AG04449 (cell line): ENCODE measurements at regions not wholly inside any gene's neighbourhood (a gene's known extent, or its start where the extent isn't known, plus 50 kb on each side); places are given as distances from the start of the nearest gene placed in this dataset.

Source experiments
- CTCF ChIA-PET: fragments of 350-600 bp; formaldehyde crosslinking; extraction: SDS; loops from one replicate; lab custom pipeline; 2021; ENCODE audit warnings: antibody characterized with exemption; lab: Yijun Ruan, JAX
- POLR2A ChIA-PET: fragments of 400-600, 350-600 bp; formaldehyde crosslinking; extraction: SDS; loops from one replicate; lab custom pipeline; 2020; ENCODE audit warnings: antibody characterized with exemption, inconsistent platforms; lab: Yijun Ruan, JAX
- DNase-seq: peaks from one replicate; pipeline ENCODE4 v3.0.0-alpha.2; 2010; ENCODE audit warnings: low read depth, low spot score
- H3K4me3 ChIP-seq: 2 replicates; pipeline ENCODE4 v1.5.1; 2011; ENCODE audit warnings: low read depth, mild to moderate bottlenecking, control low read depth, low read length
- TF ChIP-seq, protein P1 (sequence below): IDR thresholded peaks from one replicate; pipeline ENCODE4 v1.5.1; 2011; ENCODE audit warnings: mild to moderate bottlenecking, moderate library complexity, low read length, control low read depth, inconsistent platforms; ENCODE audit not compliant: insufficient read depth; ENCODE audit errors: missing control alignments

DNA sequence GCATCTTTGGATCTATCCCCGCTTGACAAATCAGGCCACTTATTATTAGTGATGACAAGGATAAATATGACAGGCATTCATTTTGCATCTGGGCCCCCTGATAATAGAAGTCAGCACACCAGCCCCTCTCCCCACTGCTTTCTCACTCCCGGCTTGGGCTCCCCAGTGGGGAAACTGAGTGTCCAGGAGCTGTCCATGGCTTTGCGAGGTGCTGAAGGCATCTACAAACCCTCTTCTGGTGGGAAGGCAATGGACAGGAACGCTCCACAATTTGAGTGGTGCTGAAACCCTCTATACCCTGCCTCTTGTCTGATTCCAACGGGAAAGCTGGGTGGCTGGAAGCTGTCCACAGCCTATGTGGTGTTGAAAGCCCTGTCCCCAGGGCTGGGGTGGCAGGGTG lies 61.7 kb upstream of the PCBD1 start:
- POLR2A ChIA-PET: no interaction called here
- no peak overlapping the region for H3K4me3 ChIP-seq
- TF ChIP-seq, protein P1, sequence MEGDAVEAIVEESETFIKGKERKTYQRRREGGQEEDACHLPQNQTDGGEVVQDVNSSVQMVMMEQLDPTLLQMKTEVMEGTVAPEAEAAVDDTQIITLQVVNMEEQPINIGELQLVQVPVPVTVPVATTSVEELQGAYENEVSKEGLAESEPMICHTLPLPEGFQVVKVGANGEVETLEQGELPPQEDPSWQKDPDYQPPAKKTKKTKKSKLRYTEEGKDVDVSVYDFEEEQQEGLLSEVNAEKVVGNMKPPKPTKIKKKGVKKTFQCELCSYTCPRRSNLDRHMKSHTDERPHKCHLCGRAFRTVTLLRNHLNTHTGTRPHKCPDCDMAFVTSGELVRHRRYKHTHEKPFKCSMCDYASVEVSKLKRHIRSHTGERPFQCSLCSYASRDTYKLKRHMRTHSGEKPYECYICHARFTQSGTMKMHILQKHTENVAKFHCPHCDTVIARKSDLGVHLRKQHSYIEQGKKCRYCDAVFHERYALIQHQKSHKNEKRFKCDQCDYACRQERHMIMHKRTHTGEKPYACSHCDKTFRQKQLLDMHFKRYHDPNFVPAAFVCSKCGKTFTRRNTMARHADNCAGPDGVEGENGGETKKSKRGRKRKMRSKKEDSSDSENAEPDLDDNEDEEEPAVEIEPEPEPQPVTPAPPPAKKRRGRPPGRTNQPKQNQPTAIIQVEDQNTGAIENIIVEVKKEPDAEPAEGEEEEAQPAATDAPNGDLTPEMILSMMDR: no peak
- DNase-seq: no peak
- CTCF ChIA-PET: no interaction called here

DNA sequence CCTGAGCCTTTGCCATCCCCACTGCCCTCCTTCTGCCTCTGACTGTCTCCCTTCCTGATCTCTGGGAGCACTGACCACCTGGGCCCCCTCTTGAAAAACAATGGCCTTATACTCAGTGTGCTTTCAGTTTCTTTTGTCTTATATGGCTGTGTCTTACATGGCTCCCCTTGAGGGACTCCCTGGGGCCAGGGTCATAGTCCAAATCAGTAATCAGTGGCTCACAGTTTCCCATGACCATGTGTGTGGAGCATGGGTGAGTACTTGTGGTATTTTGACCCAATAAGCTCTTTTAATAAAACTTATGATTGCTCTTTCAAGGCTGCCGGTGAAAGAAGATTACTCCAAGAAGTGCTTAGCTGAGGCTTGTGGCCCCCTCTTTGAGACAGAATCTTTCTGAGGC lies 62.4 kb upstream of the PCBD1 start:
- ChIA-PET CTCF (no interaction called here), POLR2A (no interaction called here)
- no peak for DNase-seq
- TF ChIP-seq, protein P1: no peak
- H3K4me3 ChIP-seq: no peak overlapping the region

DNA sequence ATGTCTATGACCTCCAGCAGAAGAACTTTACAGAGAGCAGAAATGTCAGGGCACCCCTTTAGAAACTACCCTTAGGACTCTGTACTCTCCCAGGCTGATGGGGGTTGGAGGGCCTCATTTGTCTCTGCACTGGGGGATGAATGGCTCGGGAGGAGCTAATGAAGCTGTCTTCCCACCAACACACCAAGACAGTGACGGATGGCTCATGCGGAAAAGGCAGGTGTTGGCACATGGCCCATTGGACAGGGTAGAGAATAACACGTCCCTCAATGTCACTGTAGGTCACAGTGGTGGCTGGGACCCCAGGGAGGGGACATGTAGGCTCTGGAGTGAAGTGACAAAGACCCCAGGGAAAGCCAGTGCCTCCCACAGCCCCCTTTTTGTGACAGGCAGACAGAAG lies 64.0 kb upstream of the PCBD1 start:
- DNase-seq: no peak
- POLR2A ChIA-PET: no interaction called here
- TF ChIP-seq, protein P1: no peak
- CTCF ChIA-PET: no interaction called here
- no peak overlapping the region for H3K4me3 ChIP-seq

DNA sequence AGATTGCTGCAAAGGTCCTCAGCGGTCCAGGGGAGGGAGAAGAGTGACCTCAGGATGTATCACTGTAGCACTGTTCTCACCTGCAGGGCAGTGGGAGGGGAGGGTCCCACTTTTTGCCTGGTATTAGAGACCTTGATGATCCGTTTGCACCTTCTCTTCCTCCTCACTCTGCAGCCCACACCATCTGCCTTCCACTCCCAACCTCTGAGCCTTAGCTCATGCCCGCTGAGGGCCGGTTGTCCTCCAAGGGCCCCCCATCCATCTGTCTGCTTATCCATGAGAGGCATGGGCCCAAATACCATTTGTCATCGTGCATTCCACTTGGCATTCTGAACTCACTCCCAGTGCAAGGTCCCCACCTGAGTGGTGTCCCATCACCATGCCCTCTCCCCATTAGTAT lies 64.6 kb upstream of the PCBD1 start:
- POLR2A ChIA-PET: no interaction called here
- CTCF ChIA-PET: no interaction called here
- TF ChIP-seq, protein P1: no peak
- no peak overlapping the region for H3K4me3 ChIP-seq
- DNase-seq: no peak

DNA sequence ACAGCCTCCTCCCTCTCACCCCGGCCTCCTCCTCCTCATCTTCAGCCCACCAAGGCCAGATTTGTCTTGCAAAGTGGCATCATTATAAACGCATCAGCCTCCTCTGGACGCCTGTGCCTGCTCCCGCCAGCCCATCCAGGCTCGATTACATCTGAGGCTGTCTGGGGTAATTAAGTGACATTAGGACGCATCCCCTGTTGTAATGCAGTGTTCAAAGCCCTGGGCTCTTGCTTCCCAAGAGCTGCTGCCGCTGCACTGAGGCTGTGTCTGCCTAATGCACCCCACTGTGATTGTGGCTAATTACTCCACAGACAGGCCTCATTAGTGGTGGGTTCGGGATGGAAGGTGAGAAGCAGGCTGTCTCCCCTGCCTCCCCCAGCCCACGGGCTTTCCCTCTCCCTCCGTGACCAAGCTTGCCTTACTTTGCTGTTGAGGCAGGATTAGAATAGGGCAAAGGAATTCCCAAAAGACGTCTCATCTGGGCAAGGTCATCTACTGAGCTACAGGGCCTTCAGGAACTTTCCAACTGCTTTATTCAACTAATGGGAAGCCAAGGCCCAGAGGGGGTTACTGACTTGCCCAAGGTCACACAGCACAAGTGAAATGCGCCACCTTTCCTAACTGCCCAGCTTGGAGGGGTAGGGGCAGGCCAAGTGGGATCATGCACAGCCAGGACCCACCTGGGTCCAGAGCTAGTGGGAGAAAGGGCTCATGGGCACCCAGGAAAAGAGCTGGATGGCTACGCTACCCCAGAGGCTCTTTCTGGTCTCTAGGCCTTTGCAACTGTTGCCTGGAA lies 66.2 kb upstream of the PCBD1 start:
- POLR2A ChIA-PET: no interaction called here
- no peak overlapping the region for H3K4me3 ChIP-seq
- no peak for DNase-seq
- TF ChIP-seq, protein P1: no peak
- CTCF ChIA-PET: interaction anchor here (1.9 kb wide), 1 partner anchor 29 kb away, joined by 5 read pairs; no protein-coding TSS in a partner anchor

DNA sequence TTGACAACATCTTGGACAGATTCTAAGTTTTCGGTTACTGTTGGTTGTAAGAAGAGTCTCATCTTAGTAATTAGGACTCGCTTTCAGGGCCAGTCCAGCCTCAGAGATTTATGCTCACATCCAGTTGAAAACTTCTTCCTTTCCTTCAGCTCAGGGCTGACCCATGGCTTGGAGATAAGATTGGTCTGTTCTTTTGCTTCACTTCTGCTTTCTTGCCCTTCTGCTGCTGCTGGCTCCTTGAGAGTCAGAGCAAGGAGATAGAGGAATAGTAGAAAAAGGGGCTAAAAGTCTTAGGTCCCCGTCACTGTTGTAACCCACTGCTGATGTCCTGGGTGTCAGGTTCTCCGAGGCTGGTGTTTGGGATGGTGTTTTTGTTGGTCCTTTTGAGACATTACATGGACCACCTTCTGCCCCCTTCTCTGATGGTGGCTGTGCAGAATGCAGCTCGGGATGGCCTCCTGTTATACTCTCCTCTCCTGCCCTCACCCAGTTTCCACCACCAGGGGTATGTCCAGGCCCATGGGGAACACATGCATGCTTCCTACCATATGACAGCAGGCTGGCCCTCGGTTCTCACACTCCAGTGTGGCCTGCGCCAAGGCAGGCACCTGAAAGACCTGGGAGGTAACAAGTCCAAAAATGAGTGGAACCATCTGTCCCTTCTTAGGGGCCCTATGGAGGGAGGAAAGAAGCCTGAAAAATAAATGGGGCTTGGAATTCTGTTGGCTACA lies 67.8 kb upstream of the PCBD1 start:
- no peak overlapping the region for H3K4me3 ChIP-seq
- POLR2A ChIA-PET: no interaction called here
- TF ChIP-seq, protein P1: no peak
- CTCF ChIA-PET: interaction anchor here (1.9 kb wide), 1 partner anchor 31 kb away, joined by 5 read pairs; no protein-coding TSS in a partner anchor
- no peak for DNase-seq
